ENCODE measurements at regions not wholly inside any gene's neighbourhood (a gene's known extent, or its start where the extent isn't known, plus 50 kb on each side); places are given as distances from the start of the nearest gene placed in this dataset.
A peak's percentile ranks its signal among the peaks of the same experiment; 100 is the strongest.
"Not testable (repeated sequence)": the region's sequence is repeated elsewhere in the genome, so short reads cannot be mapped to it uniquely, and the experiment has no call there.

DNA sequence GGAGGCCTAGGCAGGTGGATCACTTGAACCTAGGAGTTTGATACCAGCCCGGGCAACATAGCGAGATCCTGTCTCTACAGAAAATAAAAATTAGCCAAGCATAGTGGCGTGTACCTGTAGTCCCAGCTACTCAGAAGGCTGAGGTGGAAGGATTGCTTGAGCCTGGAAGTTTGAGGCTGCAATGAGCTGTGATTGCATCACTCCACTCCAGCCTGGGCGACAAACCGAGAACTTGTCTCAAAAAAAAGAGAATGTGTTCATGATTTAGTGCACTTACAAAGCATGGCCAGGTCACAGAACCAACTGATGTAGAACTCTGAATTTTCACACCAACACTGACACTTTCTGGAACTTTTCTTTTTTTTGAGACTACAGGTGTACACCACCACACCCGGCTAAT is 182.7 kb downstream of the ZFP64 start:
- no peak for DNase-seq (ENCODE audit: low read depth)

- peak; percentile 39 for DNase-seq (ENCODE audit: low read depth)
These were observed 186.9 kb downstream of the ZFP64 start for GRCh38 chr20:52004715-52005114.

GRCh38 chr20:52004018-52004417 is 187.6 kb downstream of the ZFP64 start:
- DNase-seq (ENCODE audit: low read depth): no peak

DNA sequence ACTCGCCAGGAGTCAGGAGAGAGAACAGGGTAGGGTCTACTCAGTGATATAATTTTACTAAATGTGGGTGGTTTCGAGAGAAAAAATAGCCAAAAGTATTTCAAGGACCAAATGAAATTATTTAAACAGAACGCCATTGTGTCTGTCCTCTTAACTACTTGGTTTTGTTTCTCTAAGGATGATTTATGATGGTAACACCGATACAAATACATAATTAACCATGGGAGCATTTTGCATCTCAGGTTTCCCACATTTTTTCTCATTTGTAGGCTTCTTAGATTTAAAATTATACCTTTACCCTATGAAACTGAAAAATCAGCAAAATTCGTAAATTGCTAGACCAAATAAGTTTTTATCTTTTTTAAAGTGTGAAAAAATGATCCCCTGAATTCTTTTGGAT is 188.2 kb downstream of the ZFP64 start:
- no peak for DNase-seq (ENCODE audit: low read depth)

DNA sequence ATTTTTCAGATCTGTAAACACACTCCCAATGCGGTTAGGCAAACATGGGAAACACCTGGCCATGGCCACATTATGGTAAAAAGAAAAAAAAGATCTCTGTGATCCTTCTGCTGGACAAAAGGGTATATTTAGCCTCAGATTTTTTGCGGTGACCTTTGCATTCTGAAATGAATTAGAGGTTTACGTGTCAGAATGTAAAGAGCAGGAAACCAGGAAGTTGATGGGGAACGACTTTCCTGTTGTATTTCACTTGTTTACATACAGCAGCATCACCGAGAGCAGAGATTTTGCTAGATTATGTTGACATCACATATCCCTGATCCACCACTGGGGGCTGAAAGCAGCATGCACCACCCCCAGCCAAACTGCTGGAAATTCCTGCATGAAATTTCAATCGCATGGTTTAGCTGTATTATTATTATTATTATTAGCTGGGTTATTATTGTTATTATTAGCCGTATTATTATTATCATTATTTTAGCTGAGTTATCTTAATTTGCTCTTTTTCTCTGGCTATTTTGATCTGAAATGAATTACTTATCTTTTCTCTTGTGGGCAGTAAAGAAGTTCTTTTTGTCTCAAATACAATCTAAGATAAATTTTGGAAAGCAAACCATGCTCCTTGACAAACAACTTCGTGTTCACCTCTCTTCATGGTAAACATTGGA is 189.4 kb downstream of the ZFP64 start:
- peak; percentile 11 for DNase-seq (ENCODE audit: low read depth)

DNA sequence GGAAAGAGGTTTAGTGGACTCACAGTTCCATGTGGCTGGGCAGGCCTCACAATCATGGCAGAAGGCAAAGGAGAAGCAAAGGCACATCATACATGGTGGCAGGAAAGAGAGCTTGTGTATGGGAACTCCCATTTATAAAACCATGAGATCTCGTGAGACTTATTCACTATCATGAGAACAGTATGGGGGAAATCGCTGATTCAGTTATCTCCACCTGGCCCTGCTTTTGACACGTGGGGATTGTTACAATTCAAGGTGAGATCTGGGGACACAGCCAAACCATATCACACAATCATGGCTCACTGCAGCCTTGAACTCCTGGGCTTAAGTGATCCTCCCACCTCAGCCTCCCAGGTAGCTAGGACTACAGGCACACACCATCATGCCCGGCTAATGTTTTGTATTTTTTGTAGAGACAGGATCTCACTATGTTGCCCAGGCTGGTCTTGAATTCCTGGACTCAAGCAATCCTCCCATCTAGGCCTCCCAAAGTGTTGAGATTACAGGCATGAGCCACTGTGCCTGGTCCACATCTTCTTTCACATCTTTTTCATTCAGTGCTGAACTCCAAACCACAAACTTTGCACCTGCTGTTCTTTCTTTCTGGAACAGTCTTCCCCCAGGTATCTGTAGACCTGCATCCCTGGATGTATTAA is 194.2 kb downstream of the ZFP64 start:
- DNase-seq (ENCODE audit: low read depth): not testable (repeated sequence)

DNA sequence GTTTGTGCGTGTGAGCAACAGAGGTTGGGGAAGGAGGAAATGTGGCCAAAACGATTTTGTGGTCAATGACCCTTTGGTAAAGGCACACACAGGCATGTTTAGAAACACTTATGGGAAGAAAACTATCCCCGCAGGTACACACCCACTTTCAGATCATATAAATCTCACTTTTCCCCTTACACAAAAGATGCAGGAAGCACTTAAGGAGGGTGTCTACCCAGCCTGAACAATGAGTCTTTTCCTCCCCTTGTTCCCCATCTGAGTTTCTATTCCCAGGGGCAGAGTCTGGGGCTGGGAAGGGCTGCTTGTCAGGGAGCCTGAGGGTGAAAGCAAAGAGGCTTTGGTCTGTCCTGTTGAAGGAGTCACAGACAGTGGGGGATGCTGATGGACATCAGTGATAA is 193.2 kb upstream of the SALL4 start:
- peak; percentile 45 for DNase-seq (ENCODE audit: low read depth)

- DNase-seq (ENCODE audit: low read depth): peak; percentile 58
These were observed 192.6 kb upstream of the SALL4 start for GRCh38 chr20:51994751-51995417.

DNA sequence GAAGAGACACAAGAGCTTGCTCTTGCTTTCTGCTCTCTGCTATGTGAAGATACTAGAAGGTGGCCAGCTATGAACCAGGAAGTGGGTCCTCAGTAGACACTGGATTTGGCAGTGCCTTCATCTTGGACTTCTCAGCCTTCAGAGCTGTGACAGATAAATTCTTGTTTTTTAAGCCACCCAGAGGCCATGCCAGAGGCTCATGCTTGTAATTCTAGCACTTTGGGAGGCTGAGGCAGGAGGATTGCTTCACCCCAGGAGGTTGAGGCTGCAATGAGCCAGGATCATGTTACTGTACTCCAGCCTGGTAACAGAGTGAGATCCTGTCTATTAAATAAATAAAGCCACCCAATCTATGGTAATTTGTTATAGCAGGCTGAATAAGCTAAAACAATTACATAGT is 185.5 kb upstream of the SALL4 start:
- peak; percentile 11 for DNase-seq (ENCODE audit: low read depth)

DNA sequence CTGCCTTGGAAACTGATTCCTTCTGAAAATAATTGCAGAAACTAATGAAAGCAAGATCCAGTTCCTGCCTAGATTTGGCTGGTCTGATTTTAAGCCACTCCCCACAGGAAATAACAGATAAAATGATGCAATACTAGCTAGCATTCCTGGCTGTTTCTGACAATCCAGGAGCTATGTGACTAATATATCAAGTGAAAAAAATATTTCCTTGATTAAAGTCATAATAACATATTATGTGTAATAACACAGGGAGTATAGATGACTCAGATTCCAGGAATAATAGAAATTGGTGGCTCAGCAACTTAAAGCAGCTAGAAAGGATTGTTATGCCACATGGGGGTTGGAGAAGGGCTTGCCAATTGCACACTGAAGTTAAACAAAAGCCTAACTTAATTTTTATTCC is 182.7 kb upstream of the SALL4 start:
- peak; percentile 97 for DNase-seq (ENCODE audit: low read depth)

DNA sequence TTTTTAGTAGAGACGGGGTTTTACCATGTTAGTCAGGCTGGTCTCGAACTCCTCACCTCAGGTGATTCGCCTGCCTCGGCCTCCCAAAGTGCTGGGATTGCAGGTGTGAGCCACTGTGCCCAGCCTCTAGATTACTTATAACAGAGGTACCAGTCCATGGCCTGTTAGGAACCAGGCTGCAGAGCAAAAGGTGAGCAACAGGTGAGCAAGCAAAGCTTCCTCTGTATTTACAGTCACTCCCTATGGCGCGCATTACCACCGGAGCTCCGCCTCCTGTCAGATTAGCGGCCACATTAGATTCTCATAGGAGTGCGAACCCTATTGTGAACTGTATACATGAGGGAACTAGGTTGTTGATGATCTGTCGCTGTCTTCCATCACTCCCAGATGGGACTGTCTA is 178.0 kb upstream of the SALL4 start:
- no peak for DNase-seq (ENCODE audit: low read depth)

DNA sequence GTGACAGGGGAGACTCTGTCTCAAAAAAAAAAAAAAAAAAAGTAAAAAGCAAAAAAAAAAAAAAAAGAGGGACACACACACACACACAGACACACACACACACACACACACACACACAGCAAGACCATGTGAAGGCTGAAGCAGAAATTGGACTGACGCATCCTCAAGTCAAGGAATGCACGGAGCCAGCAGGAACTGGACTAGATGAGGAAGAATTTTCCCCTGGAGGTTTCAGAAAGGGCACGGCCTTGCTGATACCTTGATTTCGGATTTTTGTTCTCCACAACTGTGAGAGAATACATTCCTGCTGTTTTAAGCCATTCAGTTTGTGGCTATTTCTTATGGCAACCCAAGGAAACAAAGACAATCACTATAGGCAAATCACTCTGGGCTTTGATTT is 176.9 kb upstream of the SALL4 start:
- no peak for DNase-seq (ENCODE audit: low read depth)

DNA sequence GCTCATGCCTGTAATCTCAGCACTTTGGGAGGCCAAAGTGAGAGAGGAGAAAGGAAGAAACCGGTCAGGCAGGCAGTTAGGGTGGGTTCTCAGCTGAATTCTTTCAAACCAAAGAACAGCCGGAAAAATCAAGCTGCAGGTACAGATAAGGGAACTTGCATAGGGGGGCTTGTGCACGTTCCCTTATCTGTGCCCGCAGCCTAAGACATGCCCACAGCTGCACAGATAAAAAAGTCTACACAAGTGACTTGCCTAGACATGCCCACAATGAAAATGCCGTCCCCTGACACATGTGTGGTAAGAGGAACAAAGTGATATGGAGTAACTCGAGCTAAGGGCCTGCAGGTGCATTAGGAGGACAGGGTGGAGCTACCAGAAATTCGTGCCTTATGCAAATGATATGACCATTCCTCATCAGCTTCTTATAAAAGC is 175.8 kb upstream of the SALL4 start:
- no peak for DNase-seq (ENCODE audit: low read depth)

GRCh38 chr20:51972056-51972455 is 169.7 kb upstream of the SALL4 start:
- DNase-seq (ENCODE audit: low read depth): no peak

DNA sequence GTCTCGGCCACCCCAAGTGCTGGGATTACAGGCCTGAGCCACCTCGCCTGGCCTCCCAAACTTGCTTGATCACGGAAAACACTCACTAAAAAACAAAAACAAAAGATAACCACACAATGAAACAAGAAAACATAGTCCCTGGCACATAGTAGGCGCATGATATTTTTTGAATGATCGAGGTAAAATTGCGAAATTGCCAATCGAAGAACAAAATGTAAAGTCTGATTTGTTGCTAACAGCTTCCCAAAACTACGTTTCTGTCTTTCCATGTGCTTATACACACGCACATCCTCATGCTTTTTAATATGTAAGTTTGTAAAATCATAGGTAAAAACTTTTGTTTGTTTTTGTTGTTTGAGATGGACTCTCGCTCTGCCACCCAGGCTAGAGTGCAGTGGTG is 168.5 kb upstream of the SALL4 start:
- DNase-seq (ENCODE audit: low read depth): no peak

GRCh38 chr20:51969191-51969590 is 166.9 kb upstream of the SALL4 start:
- DNase-seq (ENCODE audit: low read depth): no peak

DNA sequence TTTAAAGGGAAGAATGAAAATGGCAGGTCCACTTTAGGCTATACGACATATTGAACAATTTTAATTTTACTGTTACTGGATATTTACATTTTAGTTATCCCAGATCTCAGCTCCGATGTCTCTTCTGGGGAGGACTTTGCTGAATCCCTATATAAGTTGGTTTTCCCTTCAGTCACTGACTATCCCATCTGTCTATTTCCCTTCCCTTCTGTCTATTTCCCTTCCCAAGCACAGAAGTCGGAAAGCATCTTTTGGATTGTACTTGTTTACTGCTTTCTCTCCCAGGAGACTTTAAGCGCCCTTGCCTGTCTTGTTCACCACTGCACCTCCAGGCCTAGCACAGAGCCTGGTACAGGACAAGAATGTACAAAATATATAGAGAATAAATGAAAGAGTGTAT is 165.8 kb upstream of the SALL4 start:
- DNase-seq (ENCODE audit: low read depth): no peak

DNA sequence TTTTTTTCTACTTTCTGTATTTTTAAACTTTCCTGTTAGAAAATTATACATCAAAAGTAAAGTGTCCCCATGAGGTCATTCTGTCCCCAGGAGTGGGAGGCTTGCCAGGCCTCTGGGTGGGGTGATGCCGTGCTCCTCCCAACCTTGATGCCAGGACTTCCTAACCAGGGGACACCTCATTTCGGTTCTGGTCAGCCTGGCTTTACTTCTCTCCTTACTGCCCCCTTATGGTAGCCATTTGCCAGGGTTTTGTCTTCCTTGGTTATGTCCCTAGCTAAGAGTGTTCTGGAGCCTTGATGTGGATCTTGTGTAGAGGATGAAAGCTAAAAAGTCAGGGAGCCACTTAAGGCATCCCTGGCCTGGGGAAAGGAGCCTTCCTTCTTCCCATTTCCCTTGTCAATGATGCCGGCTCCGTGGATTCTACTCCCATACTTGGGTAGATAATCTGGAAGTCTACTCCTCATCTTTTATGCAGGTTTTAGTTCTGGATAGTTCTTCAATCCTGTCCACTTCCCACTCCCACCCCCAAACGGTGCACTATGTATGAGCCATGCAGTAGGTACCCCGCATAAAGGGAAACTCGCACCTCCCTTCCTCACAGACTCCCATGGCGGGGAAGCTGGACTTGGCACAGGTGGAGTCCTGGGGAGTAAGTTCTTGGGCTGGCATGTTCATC is 164.1 kb upstream of the SALL4 start:
- DNase-seq (ENCODE audit: low read depth): peak; percentile 76

GRCh38 chr20:51961964-51962761 is 159.8 kb upstream of the SALL4 start:
- no peak for DNase-seq (ENCODE audit: low read depth)

- no peak for DNase-seq (ENCODE audit: low read depth)
These were observed 157.8 kb upstream of the SALL4 start for GRCh38 chr20:51960047-51960675.

DNA sequence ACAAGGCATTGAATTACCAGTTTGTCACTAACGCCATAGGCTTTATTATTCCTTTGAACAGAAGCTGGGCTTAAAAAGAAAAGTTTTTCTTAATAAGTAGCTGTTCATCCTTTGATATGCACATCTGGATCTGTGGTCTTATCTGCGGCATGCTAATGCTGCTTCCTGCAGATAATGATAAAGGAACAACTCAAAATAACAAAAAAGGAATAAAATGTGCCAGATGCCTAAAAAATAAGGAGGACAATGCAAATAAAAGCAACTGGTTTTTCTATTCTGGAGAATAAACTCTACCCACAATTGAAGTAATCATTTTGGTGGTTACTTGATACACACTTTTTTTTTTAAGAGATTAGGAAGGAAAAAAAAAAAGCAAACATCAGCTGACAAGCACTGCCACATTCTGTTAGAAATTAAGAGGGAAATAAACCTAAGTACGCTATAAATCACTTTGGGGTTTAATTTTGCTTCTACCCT is 156.8 kb upstream of the SALL4 start:
- DNase-seq (ENCODE audit: low read depth): no peak
